ENCODE measurements at regions not wholly inside any gene's neighbourhood (a gene's known extent, or its start where the extent isn't known, plus 50 kb on each side); places are given as distances from the start of the nearest gene placed in this dataset.

GRCh38 chr11:104338186-104338585 lies 174.2 kb upstream of the PDGFD start:
- no peak for DNase-seq (ENCODE audit: low read depth in 3 of 3)

- no peak for DNase-seq (ENCODE audit: low read depth in 3 of 3)
Measured at GRCh38 chr11:104337273-104337672, 173.3 kb upstream of the PDGFD start.

- no peak for DNase-seq (ENCODE audit: low read depth in 3 of 3)
Measured at GRCh38 chr11:104333977-104334376, 170.0 kb upstream of the PDGFD start.

GRCh38 chr11:104332110-104332509 lies 168.2 kb upstream of the PDGFD start:
- no peak for DNase-seq (ENCODE audit: low read depth in 3 of 3)

GRCh38 chr11:104329078-104329665 lies 165.2 kb upstream of the PDGFD start:
- no peak for DNase-seq (ENCODE audit: low read depth in 3 of 3)

- no peak for DNase-seq (ENCODE audit: low read depth in 3 of 3)
Measured at GRCh38 chr11:104328512-104328907, 164.6 kb upstream of the PDGFD start.

- no peak for DNase-seq (ENCODE audit: low read depth in 3 of 3)
Measured at GRCh38 chr11:104327861-104328511, 164.0 kb upstream of the PDGFD start.

GRCh38 chr11:104325093-104325492 lies 161.1 kb upstream of the PDGFD start:
- no peak for DNase-seq (ENCODE audit: low read depth in 3 of 3)

GRCh38 chr11:104324276-104324675 lies 160.3 kb upstream of the PDGFD start:
- DNase-seq (ENCODE audit: low read depth in 3 of 3) = no peak

- DNase-seq (ENCODE audit: low read depth in 3 of 3) = no peak
Measured at GRCh38 chr11:104323841-104324240, 159.9 kb upstream of the PDGFD start.

GRCh38 chr11:104322696-104323095 lies 158.7 kb upstream of the PDGFD start:
- DNase-seq (ENCODE audit: low read depth in 3 of 3) = no peak

GRCh38 chr11:104320956-104321355 lies 157.0 kb upstream of the PDGFD start:
- DNase-seq (ENCODE audit: low read depth in 3 of 3) = no peak

- no peak for DNase-seq (ENCODE audit: low read depth in 3 of 3)
Measured at GRCh38 chr11:104320097-104320496, 156.2 kb upstream of the PDGFD start.

GRCh38 chr11:104319396-104319795 lies 155.4 kb upstream of the PDGFD start:
- no peak for DNase-seq (ENCODE audit: low read depth in 3 of 3)

GRCh38 chr11:104306862-104307474 lies 143.0 kb upstream of the PDGFD start:
- DNase-seq (ENCODE audit: low read depth in 3 of 3) = no peak

GRCh38 chr11:104301776-104302175 lies 137.8 kb upstream of the PDGFD start:
- no peak for DNase-seq (ENCODE audit: low read depth in 3 of 3)

GRCh38 chr11:104291646-104292045 lies 127.7 kb upstream of the PDGFD start:
- DNase-seq (ENCODE audit: low read depth in 3 of 3) = no peak

- no peak for DNase-seq (ENCODE audit: low read depth in 3 of 3)
Measured at GRCh38 chr11:104286129-104286528, 122.2 kb upstream of the PDGFD start.

GRCh38 chr11:104279587-104279986 lies 115.6 kb upstream of the PDGFD start:
- DNase-seq (ENCODE audit: low read depth in 3 of 3) = no peak

- DNase-seq (ENCODE audit: low read depth in 3 of 3) = no peak
Measured at GRCh38 chr11:104275992-104276391, 112.0 kb upstream of the PDGFD start.

GRCh38 chr11:104260456-104260855 lies 96.5 kb upstream of the PDGFD start:
- DNase-seq (ENCODE audit: low read depth in 3 of 3) = no peak

- DNase-seq (ENCODE audit: low read depth in 3 of 3) = no peak
Measured at GRCh38 chr11:104259121-104259610, 95.2 kb upstream of the PDGFD start.

GRCh38 chr11:104256525-104256924 lies 92.6 kb upstream of the PDGFD start:
- no peak for DNase-seq (ENCODE audit: low read depth in 3 of 3)

Data from stimulated activated CD4-positive, alpha-beta T cell treated with anti-CD3 and anti-CD28 coated beads, TNF-alpha, amount 100 ng/mL, for 4 hours (primary cell).